Fibroblast of pulmonary artery (primary cell): ENCODE measurements at regions not wholly inside any gene's neighbourhood (a gene's known extent, or its start where the extent isn't known, plus 50 kb on each side); places are given as distances from the start of the nearest gene placed in this dataset.

Source experiments
- DNase-seq: peaks from one replicate; pipeline ENCODE4 v3.0.0-alpha.2; 2010; ENCODE audit warnings: low read depth
- H3K4me3 ChIP-seq: replicated peaks from 2 replicates; pipeline ENCODE4 v1.5.1; 2011; ENCODE audit warnings: low read depth, mild to moderate bottlenecking, control low read depth, low read length, moderate library complexity
- TF ChIP-seq, protein P1 (sequence below): IDR thresholded peaks from 2 replicates; pipeline ENCODE4 v1.5.1; 2011; ENCODE audit warnings: mild to moderate bottlenecking, control low read depth, low read length, inconsistent platforms; ENCODE audit errors: missing control alignments

DNA sequence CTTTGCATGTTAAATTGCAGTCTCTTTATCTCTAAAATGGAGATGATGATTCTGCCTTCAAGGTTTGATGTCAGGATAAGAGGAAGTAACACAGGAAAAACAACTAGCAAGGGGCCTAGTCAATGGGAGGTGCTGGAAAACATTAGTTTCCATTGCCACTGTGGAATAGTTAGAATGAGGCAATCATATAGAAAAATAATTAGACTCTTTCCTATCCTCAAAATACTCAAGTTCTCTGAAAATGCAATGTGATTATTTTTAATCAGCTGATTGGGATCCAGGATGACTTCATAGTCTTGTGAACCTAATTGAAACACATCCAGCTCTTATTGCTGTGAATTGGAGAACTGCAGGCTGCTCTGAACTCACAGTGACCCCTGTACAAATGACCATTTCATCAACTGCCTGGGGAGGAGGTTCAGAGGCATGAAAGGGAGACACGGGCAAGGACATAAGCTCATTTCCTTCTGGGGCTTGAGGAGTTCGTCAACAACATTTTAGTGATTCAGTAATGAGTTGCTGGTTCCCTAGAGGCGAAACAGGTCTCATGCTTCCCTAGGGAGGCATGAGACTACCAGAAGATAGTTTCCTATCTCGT lies 422.5 kb downstream of the LPIN1 start:
- peak; percentile 84 for DNase-seq
- no peak overlapping the region for H3K4me3 ChIP-seq
- TF ChIP-seq, protein P1, sequence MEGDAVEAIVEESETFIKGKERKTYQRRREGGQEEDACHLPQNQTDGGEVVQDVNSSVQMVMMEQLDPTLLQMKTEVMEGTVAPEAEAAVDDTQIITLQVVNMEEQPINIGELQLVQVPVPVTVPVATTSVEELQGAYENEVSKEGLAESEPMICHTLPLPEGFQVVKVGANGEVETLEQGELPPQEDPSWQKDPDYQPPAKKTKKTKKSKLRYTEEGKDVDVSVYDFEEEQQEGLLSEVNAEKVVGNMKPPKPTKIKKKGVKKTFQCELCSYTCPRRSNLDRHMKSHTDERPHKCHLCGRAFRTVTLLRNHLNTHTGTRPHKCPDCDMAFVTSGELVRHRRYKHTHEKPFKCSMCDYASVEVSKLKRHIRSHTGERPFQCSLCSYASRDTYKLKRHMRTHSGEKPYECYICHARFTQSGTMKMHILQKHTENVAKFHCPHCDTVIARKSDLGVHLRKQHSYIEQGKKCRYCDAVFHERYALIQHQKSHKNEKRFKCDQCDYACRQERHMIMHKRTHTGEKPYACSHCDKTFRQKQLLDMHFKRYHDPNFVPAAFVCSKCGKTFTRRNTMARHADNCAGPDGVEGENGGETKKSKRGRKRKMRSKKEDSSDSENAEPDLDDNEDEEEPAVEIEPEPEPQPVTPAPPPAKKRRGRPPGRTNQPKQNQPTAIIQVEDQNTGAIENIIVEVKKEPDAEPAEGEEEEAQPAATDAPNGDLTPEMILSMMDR: no peak

DNA sequence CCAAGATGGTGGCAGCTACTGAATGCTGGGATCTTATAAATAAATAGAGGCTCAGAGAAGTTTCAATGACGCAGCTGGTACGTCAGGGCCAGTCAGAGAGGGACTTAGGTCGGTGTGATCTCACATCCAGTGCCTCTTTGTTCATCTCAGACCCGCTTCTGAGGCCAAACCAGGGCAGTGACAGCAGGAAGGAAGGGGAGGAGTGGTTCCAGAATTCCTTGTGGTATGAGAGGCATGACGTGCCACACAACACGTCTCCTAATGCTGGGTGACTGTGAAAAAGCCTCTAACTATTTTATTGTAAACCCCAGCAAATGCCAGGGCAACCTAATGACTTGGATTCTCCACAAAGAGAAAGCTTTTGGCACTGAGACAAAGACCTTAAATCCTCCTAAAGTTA lies 423.3 kb downstream of the LPIN1 start:
- no peak overlapping the region for H3K4me3 ChIP-seq
- TF ChIP-seq, protein P1: no peak
- peak; percentile 97 for DNase-seq

DNA sequence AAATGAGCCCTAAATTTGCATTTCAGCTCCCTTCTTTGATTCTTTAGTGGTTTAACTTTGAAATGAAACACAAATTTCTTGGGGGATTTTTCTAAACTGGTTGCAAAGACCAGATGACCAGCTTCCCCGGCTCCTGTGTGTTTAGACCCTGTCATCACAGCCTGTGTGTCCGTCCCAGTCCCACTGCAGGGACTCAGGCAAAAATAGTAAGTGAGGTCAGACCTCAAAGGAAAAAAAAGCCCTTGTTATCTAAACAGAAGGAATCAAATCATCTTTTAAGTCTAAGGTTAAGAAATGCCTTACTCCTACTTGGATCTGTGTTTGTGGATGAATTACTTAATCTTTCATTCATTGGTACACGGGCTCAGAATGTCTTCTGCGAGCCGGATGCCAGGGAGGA lies 423.7 kb downstream of the LPIN1 start:
- DNase-seq: no peak
- TF ChIP-seq, protein P1: no peak
- H3K4me3 ChIP-seq: no peak overlapping the region

DNA sequence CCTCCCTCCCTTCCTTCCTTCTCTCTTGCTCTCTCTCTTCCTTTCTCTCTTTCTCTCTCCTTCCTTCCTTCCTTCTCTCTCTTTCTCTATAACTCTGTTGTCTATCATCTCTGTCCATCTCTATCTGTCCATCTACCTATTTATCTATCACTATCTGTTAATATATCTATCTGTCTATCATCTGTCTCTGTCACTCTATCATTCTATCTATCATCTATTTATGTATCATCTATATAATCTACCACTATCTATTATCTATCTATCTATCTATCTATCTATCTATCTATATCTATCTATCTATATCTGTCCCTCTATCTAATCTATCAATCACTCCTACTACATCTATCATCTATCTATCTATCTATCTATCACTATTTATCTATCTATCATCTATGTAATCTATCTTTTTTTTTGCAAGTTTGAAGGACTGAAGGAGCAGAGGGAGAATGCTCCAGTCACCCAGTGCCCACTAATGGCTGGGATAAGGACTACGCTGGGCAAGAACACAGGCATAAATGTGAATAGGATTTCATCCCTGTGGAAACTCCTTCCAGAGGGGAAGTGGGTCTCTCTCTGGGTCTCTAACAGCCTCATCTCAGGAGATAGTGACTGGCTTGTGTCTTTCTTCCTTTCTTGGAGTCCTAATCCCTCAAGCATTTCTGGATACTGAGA lies 427.0 kb downstream of the LPIN1 start:
- no peak overlapping the region for H3K4me3 ChIP-seq
- peak; percentile 33 for DNase-seq
- TF ChIP-seq, protein P1: peak; percentile 49

DNA sequence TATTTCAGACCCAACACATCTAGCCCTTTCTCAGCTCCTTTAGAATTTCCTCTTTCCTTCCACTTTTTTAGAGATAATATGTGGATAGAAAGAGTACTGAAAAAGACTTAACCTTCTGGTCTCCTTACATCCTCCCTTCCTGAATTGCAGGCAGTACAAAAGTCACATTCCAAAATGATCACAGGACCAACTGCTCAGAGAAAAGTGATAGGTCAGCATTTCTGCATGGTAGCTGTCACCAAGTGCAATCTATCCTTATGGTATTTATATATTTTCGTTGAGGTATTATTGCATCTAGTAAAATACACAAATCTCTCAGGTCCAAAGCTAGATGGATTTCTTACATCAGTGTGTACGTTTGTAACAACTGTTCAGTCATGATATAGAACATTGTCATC lies 427.5 kb downstream of the LPIN1 start:
- no peak for DNase-seq
- H3K4me3 ChIP-seq: no peak overlapping the region
- TF ChIP-seq, protein P1: no peak

DNA sequence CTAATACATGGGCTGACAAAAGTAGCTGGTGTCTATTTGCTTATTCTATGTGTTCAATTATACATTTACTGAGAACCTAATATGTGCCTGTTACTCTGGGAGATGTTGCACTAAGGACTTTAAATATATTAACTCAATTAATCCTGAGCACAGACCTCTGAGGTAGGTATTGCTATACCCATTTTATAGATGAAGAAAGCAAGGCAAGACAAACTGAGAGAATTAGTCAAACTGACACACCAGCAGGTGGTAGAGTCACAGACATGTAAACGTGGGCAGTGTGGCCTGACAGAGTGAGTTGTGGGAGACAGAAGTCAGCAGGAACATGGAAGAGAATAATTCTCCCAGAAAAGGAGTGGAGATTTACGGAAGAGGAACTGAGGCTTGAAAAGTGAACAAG lies 428.9 kb downstream of the LPIN1 start:
- no peak overlapping the region for H3K4me3 ChIP-seq
- no peak for DNase-seq
- TF ChIP-seq, protein P1: no peak
